HG03439 (cell line): ENCODE measurements at regions not wholly inside any gene's neighbourhood (a gene's known extent, or its start where the extent isn't known, plus 50 kb on each side); places are given as distances from the start of the nearest gene placed in this dataset.

ENCODE experiments used
- ATAC-seq: cut with Tn5 transposase; IDR thresholded peaks from one replicate; pipeline ENCODE4 v1.9.1; 2021; ENCODE audit warnings: mild to moderate bottlenecking, moderate library complexity; ENCODE audit not compliant: unreplicated experiment

DNA sequence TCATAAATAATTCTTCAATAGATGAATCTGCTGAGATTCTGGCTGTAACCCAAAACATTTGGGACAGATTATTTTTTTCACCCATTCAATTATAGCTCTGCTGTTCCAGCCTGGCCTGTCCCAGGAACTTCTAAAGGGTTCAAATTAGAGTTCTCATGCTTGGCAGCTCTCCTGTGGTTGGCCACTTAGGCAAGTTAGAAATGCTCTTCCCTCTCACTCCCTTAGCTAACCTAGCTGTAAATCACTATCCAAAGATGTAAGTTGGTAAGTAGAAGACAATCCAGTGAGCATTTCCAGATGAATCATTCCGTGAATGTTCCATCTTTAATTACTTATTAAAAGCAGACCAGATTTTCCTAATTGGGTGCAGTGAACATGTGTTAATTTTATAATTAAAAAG is 760.4 kb upstream of the TBX3 start:
- no peak for ATAC-seq

DNA sequence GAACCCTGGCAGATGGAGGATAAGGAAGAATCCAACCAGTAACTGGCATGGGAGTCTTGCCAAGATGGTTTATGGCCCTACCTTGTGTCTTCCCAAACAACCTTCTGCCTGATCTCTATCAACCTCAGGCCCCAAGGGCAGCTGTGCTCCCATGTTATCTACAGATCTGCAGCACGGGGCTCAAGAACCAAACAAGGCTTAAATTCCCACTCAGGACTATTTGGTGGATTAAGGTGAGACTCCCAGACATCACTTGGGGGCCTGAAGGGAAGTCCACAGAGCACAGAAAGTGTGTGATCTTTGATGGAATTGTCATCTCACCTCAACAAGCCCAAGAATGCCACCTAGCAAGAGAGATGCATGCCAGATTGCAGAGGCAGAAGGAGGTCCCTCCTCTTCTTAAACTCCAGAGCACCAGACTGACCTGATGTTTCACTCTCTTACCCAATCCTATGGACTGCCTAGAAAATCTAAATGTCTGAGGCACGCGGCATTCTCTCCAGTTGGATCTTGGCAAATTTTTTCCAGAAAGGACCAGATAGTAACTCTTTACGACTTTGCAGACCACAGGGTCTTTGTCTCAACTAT is 759.5 kb upstream of the TBX3 start:
- ATAC-seq, result no peak

DNA sequence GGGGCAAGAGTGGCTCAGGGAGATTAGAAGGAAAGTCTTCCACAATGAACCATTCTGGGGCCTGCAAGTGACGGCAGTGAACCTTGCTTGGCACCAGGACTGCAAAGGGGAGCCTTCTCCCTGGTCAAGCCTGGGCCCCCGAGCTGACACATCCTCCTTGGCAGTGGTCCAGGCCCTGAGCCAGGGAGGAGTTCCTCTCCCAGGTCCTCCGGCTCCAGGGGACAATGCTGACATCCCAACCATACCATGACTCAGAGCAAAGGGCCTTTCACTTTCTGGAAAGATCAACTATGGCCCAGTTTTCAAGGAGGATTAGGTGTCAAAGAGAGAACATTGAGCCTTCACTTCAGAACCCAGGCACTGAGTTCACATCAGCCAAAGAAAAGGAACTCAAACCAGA is 756.5 kb upstream of the TBX3 start:
- no peak for ATAC-seq

DNA sequence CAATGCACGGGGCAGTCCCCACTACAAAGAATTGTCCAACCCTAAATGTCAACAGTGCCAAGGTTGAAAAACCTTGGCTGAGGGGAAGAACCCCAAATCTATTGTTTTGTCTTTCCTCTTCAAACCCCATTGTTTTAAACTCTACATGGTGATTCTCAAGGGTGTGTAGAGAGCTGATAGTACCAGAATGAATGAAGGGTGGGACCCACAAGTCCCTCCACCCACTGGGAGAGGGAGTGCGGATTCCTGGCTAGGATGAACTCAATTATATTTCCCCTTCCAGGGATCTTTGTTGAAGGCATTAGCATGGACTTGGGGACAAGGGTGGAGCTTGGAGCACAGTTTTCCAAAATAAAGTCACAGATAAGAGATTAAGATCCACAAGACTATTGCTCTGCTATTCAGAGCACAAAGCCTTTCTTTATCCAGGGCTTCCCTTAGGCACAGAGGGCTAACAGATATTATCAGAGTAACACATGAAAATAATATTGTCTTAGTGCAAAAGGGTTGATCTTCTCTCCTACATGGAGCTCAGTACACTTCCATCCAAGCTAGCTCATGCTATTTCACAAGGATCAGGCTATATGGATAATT is 755.1 kb upstream of the TBX3 start:
- no peak for ATAC-seq

DNA sequence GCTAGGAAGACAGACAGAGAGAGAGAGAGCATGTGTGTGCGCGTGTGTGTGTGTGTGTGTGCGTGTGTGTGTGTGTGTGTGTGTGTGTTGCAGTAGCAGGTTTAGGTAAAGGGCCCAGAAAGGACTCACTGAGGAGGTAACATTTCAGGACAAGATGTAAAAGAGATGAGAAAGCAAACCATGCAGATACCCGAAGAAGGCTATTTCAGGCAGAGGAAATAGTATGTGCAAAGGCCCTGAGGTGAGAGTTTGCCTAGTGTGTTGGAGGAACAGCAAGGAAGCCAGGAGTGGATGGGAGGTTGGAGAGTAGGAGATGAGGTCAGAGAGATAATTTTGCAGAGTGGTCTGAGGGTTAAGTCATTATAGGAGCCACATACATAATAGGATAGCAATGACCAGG is 754.3 kb upstream of the TBX3 start:
- ATAC-seq, result no peak

DNA sequence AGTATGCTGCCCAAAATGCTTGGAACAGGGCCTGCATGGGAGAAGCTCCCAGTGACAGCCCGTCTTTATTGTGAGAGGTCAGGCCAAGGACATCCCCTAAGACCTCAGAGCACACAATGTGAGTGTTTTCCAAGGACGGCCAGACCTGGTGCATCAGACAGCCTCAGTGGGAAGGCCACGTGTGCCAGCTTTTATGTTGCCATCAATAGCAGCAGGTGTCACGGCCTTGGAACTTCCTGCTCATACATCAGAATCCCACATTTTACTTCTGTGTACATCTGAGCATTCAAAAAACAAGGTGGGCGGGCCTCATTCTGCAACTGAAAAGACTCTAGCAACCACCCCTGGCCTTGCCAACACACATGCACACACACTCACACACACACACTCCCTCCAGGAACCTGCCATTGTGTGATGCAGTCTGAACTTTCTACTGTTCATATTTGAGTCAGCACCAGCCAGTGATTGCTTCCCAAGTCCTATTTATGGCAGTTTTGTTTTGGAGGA is 753.1 kb upstream of the TBX3 start:
- ATAC-seq, result no peak

DNA sequence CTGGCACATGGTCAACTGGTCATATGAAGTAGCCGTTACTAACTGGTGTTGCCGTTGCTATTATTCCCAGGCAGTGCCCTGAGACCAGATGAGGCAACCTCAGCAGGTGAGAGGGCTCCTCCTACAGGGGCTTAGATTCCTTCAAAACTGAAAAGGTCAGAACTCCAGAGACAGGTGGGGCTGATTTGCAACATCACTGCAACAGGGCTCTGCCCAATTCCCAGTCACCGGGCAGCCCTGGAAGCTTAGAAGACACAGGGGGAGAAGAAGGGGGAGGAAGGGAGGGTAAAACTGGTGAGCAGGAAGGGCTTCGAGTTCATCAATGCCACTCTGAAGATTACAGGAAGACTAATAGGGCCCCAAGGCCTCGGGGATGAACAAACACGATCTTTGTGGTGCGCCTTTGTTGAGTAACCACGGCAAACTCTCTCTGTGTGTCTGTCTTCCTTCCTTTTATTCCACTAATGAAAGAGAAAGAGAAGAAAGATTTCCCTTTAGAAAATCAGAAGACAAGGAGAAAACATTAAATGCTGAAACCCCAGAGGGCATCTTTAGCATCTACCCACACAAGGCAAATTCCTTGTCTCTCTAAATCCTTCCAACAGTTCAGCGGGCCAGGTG is 749.1 kb upstream of the TBX3 start:
- ATAC-seq, result no peak

DNA sequence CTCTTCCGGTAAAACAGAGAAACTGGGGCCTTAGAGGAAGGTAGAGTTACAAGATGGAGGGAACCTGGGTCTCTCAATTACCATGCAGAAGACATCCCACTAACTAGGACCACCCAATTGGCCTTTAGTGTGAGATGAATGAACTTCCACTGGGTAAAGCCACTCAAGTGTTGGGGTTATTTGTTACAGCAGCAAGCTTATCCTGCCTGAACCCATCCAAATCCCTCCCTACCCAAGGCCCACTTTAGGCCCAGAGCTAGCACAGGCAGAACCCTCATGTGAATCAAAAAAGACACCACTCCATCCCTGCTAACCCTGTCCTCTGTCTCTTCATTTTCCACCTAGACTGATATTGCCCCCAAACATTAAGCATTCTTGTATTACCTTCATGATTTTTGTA is 746.7 kb upstream of the TBX3 start:
- ATAC-seq, result no peak

DNA sequence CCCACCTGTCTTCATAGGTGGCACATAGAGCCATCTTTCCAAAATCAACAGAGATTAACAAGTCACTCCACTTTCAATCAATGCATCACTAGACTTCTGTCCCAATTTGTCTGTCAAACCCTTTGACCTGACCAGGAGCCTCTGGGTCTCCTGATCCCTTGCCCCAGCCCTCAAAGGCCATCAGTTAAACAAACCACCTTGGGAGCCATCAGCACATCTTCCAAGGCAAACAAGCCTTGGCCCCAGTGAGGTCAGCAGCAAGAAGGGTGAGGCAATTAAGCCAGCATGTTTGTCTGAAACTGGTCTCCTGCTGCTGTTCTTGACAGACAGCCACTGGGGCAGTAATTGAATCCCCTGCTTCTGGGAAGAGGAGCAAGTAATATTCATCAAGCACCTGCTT is 742.8 kb upstream of the TBX3 start:
- no peak for ATAC-seq

DNA sequence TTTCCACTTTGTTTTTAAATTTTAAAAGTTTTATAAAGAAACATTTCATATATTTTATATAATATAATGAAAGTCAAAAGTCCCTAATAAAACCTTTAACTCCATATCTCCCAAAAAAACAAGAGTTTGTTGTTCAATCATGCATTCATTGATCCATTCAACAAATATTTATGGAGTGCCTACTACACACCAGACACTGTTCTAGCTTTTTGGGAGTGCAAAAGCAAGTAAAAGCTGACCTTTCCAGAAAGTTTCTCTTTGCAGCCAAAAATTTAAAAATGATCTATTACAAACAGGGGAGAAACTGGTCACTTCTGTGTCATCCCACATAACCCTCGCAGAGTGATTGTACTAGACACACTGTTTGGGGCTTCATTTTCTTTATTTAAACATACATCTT is 740.0 kb upstream of the TBX3 start:
- ATAC-seq, result no peak

DNA sequence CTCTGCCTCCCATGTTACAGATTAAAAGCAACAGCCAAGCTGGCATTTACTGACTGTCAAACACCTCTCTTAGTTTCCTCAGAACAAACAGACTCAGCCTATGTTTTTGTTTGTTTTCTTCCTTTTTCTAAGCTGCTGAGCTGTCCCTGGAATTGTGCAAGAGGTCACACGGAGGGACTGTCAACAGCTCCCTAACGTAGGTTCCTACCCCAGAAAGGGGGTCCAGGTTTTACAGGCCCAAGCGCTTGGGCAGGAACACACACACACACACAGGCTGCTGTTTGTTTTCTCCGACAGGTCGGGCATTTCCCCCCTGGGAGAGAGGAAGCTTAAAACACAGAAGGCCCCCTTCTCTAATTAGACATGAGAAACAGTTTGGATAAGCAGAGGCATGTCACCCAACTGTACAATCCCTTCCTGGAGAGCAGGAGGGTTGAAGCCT is 739.6 kb upstream of the TBX3 start:
- no peak for ATAC-seq

DNA sequence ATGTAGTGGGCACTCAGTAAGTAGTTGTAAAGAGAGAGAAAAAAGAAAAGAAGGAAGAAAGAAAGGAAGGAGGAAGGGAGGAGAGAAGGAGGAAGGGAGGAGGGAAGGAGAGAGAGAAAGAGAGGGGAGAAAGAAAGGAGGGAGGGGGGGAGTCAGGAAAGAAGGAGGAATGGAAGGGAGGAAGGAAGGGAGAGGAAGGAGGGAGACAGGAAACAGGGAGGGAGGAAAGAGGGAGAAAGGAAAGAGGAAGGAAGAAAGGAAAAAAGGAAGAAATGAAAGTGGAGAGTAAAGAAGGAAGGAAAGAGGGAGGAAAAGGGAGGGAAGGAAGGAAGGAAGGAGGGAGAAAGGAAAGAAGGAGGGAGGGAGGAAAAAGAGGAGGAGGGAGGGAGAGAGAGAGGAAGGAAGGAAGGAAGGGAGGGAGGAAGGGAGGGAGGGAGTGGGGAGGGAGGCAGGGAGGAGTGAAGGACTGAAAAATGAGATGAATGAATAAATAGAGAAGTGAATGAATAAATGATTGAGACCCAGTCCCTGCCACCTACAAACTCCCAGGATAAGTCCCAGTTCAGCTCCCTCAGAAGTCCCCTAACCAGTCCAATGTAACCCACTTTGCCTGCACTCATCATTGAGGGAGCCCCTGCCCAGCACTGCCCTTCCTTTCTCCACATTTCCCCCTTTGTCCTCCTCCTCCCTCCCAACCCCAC is 739.0 kb upstream of the TBX3 start:
- no peak for ATAC-seq

DNA sequence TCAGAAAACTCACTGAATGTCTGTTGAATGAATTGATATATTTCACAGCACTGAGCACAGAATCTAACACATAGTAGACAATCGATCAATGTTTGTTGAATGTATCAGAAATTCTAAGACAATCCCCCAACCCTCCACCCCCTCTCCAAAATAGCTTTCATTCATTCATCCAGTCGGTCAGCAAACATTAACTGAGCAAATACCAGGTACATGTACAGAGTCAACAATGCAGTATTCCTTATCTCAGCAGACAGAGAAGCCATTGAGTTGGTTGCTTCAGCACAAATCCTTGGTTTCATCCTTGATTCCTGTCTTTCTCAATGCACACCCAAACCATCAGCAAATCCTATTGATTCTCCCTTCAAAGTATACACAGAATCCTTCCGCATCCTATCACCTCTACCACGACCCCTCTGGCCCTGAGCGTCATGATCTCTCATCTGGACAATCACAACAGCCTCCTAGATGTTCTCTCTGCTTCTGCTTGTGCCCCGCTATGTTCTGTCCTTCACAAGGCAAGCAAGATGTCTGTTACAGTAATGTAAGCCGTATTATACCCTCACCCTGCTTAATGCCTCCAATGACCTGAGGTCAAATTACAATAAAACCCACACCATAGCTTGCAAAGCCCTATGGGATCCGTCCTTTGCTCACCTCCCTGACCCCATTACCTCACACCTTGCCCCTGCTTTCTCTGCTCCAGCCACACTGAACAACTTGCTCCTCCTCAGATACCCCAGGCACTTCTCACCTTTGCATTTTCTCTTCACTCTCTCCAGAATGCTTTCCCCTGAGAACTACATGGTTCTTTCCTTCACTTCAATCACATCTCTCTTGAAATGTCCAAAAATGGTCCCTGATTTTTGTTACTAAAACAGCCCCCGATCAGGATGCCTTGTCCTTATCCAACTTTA is 738.1 kb upstream of the TBX3 start:
- no peak for ATAC-seq

DNA sequence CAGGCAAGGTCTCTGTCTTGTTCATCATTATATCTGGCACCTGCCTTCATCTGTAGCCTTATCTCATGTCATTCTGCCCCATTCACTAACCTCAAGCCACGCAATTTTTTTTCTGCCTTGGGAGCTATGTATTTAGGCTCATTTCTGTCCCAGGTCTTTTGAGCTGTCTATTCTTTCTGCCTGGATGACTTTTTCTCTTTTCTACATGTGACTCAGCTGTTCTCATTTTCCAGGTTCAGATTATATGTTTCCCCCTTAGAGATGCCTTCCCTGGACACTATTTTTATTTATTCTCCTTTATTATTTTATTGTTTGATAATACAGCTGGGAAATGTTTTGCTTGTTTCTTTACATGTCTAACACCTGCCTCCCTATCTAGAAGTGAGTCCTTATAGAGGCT is 737.4 kb upstream of the TBX3 start:
- no peak for ATAC-seq

DNA sequence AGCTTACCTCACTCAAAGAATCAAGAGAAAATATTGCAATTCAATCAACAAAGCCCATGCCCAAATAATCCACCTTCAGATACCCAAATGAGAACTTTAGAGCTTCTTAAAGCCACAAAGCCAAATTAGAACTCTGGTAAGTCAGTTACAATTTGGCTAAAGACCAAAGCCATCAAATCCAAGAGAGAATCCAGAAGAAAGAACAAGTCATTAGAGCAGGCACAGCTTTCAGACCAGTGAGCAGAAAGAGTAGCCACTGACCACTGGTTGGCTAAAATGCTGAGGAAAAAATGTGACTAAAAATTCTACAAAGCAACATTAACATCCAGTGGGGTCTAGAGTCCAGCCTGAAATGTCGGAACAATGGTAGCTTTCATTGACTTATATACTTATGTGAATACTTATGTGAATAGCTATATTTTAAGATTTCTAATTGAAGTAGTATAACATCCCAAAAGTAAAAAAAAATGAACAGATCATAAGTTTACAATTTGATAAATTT is 735.2 kb upstream of the TBX3 start:
- ATAC-seq, result no peak

DNA sequence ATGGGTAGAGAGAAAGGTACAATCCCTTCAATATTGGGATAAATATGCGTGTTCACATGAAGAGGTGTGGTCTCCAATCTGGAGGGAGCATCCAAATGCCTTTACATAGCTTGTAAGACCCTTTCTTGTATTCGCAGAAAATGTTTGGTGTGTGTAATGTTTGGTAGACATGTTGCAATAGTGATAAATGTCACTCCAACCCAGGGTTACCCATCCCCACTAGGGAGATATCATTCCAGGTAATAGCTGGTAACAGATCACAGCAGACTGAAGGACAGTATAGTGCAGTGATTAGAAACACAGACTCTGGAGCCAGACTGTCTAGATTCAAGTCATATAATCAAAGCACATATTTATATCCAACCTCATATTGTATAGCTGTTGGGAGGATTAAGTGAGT is 733.6 kb upstream of the TBX3 start:
- no peak for ATAC-seq

DNA sequence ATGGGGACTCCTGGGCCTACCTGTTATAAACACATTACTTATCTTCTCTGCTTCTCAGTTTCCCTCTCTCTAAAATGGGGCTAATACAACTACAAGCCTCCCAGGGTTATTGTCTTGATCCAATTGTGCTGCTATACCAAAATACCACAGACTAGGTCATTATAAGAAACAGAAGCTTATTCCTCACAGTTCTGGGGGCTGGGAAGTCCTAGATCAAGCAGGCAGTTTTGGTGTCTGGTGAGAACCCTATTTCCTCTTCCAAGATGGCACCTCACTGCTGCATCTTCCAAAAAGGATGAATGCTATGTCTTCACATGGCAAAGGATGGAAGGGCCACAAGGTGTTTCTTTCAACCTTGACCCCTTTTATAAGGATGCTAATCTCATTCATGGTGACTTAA is 732.9 kb upstream of the TBX3 start:
- ATAC-seq, result no peak

DNA sequence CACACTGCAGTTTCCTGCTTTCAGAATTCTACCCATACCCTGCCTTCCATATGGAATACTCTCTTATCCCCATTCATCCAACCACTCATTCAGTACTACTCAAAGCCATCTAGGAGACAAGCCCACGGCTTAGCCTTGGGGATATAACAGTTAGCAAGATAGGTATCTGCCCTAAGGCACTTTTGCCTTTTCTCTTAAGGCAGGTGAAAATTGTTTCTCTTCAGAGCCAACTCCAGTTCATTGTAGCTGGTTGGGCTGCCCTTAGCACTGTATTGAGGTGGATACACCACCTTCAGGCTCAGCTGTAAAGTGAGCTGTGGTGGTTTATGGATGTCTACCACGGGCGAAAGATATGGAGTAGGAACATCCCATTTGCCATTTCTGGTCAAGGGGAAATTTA is 729.7 kb upstream of the TBX3 start:
- no peak for ATAC-seq

DNA sequence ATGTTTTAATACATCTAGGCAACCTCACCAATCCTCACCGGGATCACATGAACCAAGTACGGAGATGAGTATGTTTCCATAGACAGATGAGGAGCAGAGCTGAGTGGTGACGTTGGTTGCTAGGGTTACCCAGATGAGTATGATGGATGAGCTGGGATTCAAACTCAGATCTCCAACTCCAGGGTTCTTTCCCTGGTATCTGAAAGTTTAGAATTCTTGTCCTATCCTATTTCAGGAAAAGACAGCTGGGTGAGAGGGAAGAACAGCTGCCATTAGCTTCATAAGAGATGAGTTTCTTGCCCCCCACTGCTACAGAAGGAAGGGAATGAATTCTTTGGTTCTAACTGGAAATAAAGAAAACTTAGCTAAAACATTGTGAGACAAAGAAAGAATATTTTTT is 728.9 kb upstream of the TBX3 start:
- ATAC-seq, result no peak

DNA sequence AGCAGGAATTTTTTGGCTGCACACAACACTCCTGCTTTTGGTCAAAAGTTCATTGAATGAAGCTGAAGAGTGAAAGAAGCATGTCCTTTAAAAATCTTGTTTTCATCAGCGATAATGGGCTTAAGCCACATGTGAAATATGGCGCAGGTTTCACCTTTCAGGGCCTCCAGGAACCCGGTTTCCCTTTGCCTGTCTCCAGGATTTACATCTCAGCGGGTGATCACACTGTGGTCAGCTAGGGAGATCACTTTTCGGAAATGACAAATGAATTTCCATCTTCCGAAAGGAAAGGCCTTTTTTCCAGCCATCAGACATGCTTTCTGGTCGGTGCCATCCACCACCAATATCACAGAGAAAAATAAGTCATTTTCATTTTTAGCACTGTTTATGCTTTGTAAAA is 727.1 kb upstream of the TBX3 start:
- ATAC-seq, result no peak

DNA sequence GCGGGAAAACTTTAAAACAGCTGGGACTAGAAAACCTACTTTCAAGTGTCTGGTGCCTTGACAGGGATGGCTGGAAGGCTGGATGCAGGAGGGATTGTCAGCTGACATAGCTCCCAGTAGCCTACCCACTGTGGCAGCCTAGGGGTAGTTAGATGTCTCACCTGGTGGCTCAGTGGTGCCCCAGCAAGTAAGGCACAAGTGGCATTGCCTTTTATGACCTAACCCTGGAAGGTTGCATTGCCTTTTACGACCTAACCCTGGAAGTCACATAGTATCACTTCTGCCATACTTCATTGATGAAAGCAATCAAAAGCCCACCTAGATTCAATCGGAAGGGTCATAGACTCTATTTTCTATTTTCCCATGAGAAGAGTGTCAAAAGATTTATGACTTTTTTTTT is 724.7 kb upstream of the TBX3 start:
- ATAC-seq, result no peak
